ENCODE measurements at regions not wholly inside any gene's neighbourhood (a gene's known extent, or its start where the extent isn't known, plus 50 kb on each side); places are given as distances from the start of the nearest gene placed in this dataset.

DNA sequence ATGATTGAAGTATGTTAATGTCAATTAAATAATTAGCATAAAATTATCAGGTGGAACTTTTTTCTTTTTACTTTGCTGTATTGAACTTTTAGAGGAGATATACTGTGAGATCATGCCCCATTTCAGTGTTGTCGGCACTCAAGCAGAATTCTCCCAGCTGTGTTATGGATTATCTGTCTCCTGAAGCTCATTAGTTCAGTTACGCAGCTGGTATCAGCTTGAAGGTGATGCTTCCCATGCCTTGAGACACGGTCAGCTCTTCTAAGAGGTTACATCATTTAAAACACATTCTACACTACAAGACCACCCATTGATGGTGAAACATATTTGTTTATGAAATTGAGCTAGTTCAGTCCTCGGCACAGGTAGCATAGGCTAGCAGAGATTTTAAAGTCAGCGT is 68.9 kb upstream of the PHACTR2 start:
- H3K4me3 ChIP-seq (ENCODE audit: low read depth, low read length) = no peak overlapping the region
- DNase-seq (ENCODE audit: low read depth) = no peak
- TF ChIP-seq POLR2A (IDR thresholded peaks at IDR 0.05; ENCODE audit: extremely low read depth, insufficient read length) (no peak), MYC (IDR thresholded peaks at IDR 0.05; ENCODE audit: low read depth, low read length) (no peak)
- TF ChIP-seq, protein P1, sequence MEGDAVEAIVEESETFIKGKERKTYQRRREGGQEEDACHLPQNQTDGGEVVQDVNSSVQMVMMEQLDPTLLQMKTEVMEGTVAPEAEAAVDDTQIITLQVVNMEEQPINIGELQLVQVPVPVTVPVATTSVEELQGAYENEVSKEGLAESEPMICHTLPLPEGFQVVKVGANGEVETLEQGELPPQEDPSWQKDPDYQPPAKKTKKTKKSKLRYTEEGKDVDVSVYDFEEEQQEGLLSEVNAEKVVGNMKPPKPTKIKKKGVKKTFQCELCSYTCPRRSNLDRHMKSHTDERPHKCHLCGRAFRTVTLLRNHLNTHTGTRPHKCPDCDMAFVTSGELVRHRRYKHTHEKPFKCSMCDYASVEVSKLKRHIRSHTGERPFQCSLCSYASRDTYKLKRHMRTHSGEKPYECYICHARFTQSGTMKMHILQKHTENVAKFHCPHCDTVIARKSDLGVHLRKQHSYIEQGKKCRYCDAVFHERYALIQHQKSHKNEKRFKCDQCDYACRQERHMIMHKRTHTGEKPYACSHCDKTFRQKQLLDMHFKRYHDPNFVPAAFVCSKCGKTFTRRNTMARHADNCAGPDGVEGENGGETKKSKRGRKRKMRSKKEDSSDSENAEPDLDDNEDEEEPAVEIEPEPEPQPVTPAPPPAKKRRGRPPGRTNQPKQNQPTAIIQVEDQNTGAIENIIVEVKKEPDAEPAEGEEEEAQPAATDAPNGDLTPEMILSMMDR (IDR thresholded peaks at IDR 0.05; ENCODE audit: low read depth, low read length) = no peak
- TF ChIP-seq, protein P2, sequence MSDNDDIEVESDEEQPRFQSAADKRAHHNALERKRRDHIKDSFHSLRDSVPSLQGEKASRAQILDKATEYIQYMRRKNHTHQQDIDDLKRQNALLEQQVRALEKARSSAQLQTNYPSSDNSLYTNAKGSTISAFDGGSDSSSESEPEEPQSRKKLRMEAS (IDR thresholded peaks at IDR 0.05; ENCODE audit: low read depth, low read length) = no peak

DNA sequence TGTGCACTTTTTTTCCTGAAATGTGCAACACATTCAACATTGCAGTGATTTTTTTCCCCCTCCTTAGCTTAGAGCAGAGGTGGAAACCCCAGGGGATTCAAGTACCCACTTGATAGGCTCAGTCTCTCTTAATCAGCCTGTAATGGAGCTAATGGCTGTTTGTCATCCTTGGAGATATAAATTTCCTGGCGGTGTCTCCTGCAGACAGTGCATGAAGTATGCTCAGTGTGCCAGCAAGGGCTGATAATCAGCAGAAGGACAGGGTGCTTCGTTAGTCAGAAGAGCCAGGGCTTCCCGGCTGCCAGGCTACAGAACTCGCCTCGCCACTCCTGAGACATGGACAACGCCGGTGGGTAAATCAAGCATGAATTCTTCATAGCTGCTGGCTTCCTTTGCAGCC is 69.8 kb upstream of the PHACTR2 start:
- no peak for DNase-seq (ENCODE audit: low read depth)
- TF ChIP-seq, protein P1 (IDR thresholded peaks at IDR 0.05; ENCODE audit: low read depth, low read length) = no peak
- TF ChIP-seq, protein P2 (IDR thresholded peaks at IDR 0.05; ENCODE audit: low read depth, low read length) = no peak
- no peak for TF ChIP-seq MYC (IDR thresholded peaks at IDR 0.05; ENCODE audit: low read depth, low read length)
- no peak overlapping the region for H3K4me3 ChIP-seq (ENCODE audit: low read depth, low read length)

DNA sequence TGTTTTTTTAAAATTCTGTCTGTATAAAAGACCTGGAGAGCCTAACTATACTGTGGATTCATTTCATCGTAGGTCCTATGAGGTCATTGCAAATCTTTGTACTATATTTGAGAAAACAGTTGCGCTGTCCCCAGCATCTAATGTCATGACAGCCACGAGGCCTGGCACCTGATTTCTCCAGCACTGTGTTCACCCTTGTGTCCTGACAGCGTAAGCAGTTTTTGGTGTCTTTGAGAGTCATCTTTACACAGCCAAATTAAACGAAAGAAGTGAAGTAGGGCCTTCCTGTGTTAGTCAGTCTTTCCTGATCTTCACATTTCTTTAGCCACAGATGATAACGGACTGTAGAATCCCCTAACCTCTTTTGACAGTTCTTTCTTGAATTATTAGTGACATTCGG is 70.6 kb upstream of the PHACTR2 start:
- TF ChIP-seq MYC (IDR thresholded peaks at IDR 0.05; ENCODE audit: low read depth, low read length) (no peak), POLR2A (IDR thresholded peaks at IDR 0.05; ENCODE audit: extremely low read depth, insufficient read length) (no peak)
- TF ChIP-seq, protein P1 (IDR thresholded peaks at IDR 0.05; ENCODE audit: low read depth, low read length) = no peak
- TF ChIP-seq, protein P2 (IDR thresholded peaks at IDR 0.05; ENCODE audit: low read depth, low read length) = no peak
- no peak overlapping the region for H3K4me3 ChIP-seq (ENCODE audit: low read depth, low read length)
- no peak for DNase-seq (ENCODE audit: low read depth)

DNA sequence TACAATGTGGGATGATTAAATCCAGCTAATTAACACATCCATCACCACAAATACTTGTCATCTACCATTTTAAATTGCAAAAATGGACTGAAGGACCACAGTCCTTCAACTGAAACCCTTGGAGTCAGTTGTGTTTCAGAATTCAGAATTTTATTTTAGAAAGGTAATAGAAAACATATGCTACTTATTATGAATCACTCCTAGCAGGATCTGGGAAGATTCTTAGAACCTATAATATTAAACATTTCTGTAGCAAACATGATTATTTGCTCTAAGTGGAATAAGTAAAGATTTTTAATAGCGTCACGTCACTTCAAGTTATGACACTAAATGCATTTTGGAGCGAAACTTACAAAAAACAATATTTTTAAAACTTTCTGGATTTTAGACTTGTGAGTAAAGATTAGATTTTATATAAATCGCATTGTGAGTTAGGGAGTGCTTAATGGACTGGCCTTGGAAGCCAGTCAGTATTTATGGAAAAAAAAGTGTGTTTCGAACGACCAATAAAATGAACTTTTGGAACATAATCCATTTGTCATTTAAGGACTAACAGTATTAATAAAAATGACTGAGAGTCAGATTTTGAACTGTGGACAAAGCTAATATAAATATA is 71.8 kb upstream of the PHACTR2 start:
- no peak overlapping the region for H3K4me3 ChIP-seq (ENCODE audit: low read depth, low read length)
- no peak for TF ChIP-seq POLR2A (IDR thresholded peaks at IDR 0.05; ENCODE audit: extremely low read depth, insufficient read length)
- TF ChIP-seq, protein P2 (IDR thresholded peaks at IDR 0.05; ENCODE audit: low read depth, low read length) = no peak
- TF ChIP-seq, protein P1 (IDR thresholded peaks at IDR 0.05; ENCODE audit: low read depth, low read length) = no peak
- no peak for TF ChIP-seq MYC (IDR thresholded peaks at IDR 0.05; ENCODE audit: low read depth, low read length)
- no peak for DNase-seq (ENCODE audit: low read depth)

DNA sequence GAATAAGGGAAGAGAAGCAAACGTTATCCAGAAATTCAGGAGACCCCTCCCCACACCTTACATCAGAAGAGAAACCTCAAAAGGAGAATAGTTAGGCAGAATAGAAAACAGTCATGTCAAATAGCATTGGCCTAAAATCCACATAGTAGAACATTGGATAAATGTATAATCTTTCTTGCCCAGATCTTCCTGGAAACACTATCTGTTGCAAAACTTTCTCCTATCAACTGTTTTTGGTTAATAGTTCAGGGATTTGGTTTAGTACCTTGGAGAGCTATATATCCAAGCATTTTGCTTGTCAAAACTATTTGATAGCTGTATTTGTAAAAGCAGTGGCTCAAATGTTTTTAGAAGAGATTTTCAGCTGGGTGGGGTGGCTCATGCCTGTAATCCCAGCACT is 74.3 kb upstream of the PHACTR2 start:
- no peak overlapping the region for H3K4me3 ChIP-seq (ENCODE audit: low read depth, low read length)
- no peak for DNase-seq (ENCODE audit: low read depth)
- TF ChIP-seq MYC (IDR thresholded peaks at IDR 0.05; ENCODE audit: low read depth, low read length) (no peak), POLR2A (IDR thresholded peaks at IDR 0.05; ENCODE audit: extremely low read depth, insufficient read length) (no peak)
- TF ChIP-seq, protein P1 (IDR thresholded peaks at IDR 0.05; ENCODE audit: low read depth, low read length) = no peak
- TF ChIP-seq, protein P2 (IDR thresholded peaks at IDR 0.05; ENCODE audit: low read depth, low read length) = no peak
